ENCODE measurements at regions not wholly inside any gene's neighbourhood (a gene's known extent, or its start where the extent isn't known, plus 50 kb on each side); places are given as distances from the start of the nearest gene placed in this dataset.

- no peak for TF ChIP-seq EZH2 (IDR thresholded peaks at IDR 0.05; ENCODE audit: borderline replicate concordance, low read length)
- TF ChIP-seq CTCF (conservative IDR thresholded peaks at IDR 0.05 in 1 of 2, IDR thresholded peaks at IDR 0.05 in 1 of 2; ENCODE audit: extremely low read depth in 1 of 2, insufficient read depth in 1 of 2, low read depth in 1 of 2, low read length in 2 of 2) = no peak
Measured at GRCh38 chr14:29123017-29123416, 356.4 kb downstream of the FOXG1 start.
